H9 (cell line): ENCODE measurements at regions not wholly inside any gene's neighbourhood (a gene's known extent, or its start where the extent isn't known, plus 50 kb on each side); places are given as distances from the start of the nearest gene placed in this dataset.

ENCODE experiments used
- DNase-seq: peaks from one replicate; pipeline ENCODE4 v3.0.0-alpha.2; 2017
- H2AFZ ChIP-seq: one replicate; pipeline ENCODE4 v1.6.1; 2013; ENCODE audit warnings: mild to moderate bottlenecking, low read length, control low read depth, moderate library complexity
- H2AK5ac ChIP-seq: 2 replicates; pipeline ENCODE4 v1.6.1; 2013; ENCODE audit warnings: low read length, control low read depth, mixed read lengths; ENCODE audit not compliant: insufficient read length
- H2BK120ac ChIP-seq: one replicate; pipeline ENCODE4 v1.6.1; 2013; ENCODE audit warnings: low read depth, mild to moderate bottlenecking, low read length, control low read depth, inconsistent platforms; ENCODE audit not compliant: poor library complexity, severe bottlenecking
- H2BK12ac ChIP-seq: 2 replicates; pipeline ENCODE4 v1.6.1; 2013; ENCODE audit warnings: low read length, control low read depth, mixed read lengths, low read depth; ENCODE audit not compliant: insufficient read length
- H2BK15ac ChIP-seq: 2 replicates; pipeline ENCODE4 v1.6.1; 2013; ENCODE audit warnings: low read depth, low read length, control low read depth
- H2BK20ac ChIP-seq: one replicate; pipeline ENCODE4 v1.6.1; 2013; ENCODE audit warnings: low read depth, mild to moderate bottlenecking, low read length, control low read depth, inconsistent platforms; ENCODE audit not compliant: poor library complexity, severe bottlenecking
- H2BK5ac ChIP-seq: 2 replicates; pipeline ENCODE4 v1.6.1; 2013; ENCODE audit warnings: low read length, control low read depth, mixed read lengths; ENCODE audit not compliant: insufficient read length
- H3K14ac ChIP-seq: 2 replicates; pipeline ENCODE4 v1.6.1; 2013; ENCODE audit warnings: low read length, control low read depth; ENCODE audit not compliant: insufficient read depth
- H3K18ac ChIP-seq: 2 replicates; pipeline ENCODE4 v1.6.1; 2013; ENCODE audit warnings: low read depth, mild to moderate bottlenecking, mixed read lengths, low read length, control low read depth; ENCODE audit not compliant: insufficient read length
- H3K23ac ChIP-seq: 2 replicates; pipeline ENCODE4 v1.6.1; 2013; ENCODE audit warnings: low read length, control low read depth, mixed read lengths, low read depth; ENCODE audit not compliant: insufficient read length
- H3K23me2 ChIP-seq: 2 replicates; pipeline ENCODE4 v1.6.1; 2013; ENCODE audit warnings: low read depth, mild to moderate bottlenecking, mixed read lengths, low read length, control low read depth; ENCODE audit not compliant: insufficient read length, poor library complexity, severe bottlenecking
- H3K27ac ChIP-seq: 2 replicates; pipeline ENCODE4 v1.5.1; 2013; ENCODE audit warnings: low read length, control low read depth, mixed read lengths, low read depth; ENCODE audit not compliant: insufficient read length
- H3K27me3 ChIP-seq: 2 replicates; pipeline ENCODE4 v1.6.1; 2013; ENCODE audit warnings: low read length, control low read depth, inconsistent platforms; ENCODE audit not compliant: insufficient read depth
- H3K4ac ChIP-seq: 2 replicates; pipeline ENCODE4 v1.6.1; 2013; ENCODE audit warnings: low read depth, mild to moderate bottlenecking, control low read depth, inconsistent platforms, low read length, moderate library complexity
- H3K4me1 ChIP-seq: 2 replicates; pipeline ENCODE4 v1.6.1; 2013; ENCODE audit warnings: low read length, control low read depth, inconsistent platforms; ENCODE audit not compliant: insufficient read depth
- H3K4me2 ChIP-seq: 2 replicates; pipeline ENCODE4 v1.6.1; 2013; ENCODE audit warnings: low read length, control low read depth, mixed read lengths; ENCODE audit not compliant: insufficient read length, insufficient read depth
- H3K56ac ChIP-seq: 2 replicates; pipeline ENCODE4 v1.6.1; 2013; ENCODE audit warnings: low read depth, mild to moderate bottlenecking, mixed read lengths, low read length, control low read depth; ENCODE audit not compliant: insufficient read length
- H3K79me1 ChIP-seq: 2 replicates; pipeline ENCODE4 v1.6.1; 2013; ENCODE audit warnings: low read depth, mild to moderate bottlenecking, moderate library complexity, low read length, control low read depth, inconsistent platforms; ENCODE audit not compliant: insufficient read depth, poor library complexity, severe bottlenecking
- H3K79me2 ChIP-seq: 2 replicates; pipeline ENCODE4 v1.6.1; 2013; ENCODE audit warnings: low read length, control low read depth, inconsistent platforms; ENCODE audit not compliant: insufficient read depth
- H3K9ac ChIP-seq: 2 replicates; pipeline ENCODE4 v1.6.1; 2013; ENCODE audit warnings: low read length, control low read depth, mixed read lengths; ENCODE audit not compliant: insufficient read length; ENCODE audit errors: extremely low read depth
- H3K9me3 ChIP-seq: one replicate; pipeline ENCODE4 v1.6.1; 2013; ENCODE audit warnings: low read depth, low read length, inconsistent platforms; ENCODE audit not compliant: control insufficient read depth
- H3T11ph ChIP-seq: one replicate; pipeline ENCODE4 v1.6.1; 2013; ENCODE audit warnings: mild to moderate bottlenecking, low read length, control low read depth, inconsistent platforms
- H4K20me1 ChIP-seq: one replicate; pipeline ENCODE4 v1.6.1; 2013; ENCODE audit not compliant: control insufficient read depth, insufficient read length, insufficient read depth
- H4K5ac ChIP-seq: 2 replicates; pipeline ENCODE4 v1.6.1; 2013; ENCODE audit warnings: low read depth, mild to moderate bottlenecking, mixed read lengths, low read length, control low read depth; ENCODE audit not compliant: insufficient read length
- H4K8ac ChIP-seq: replicated peaks from 2 replicates; pipeline ENCODE4 v1.6.1; 2013; ENCODE audit warnings: low read length, control low read depth, mixed read lengths, low read depth; ENCODE audit not compliant: insufficient read length
- H4K91ac ChIP-seq: 2 replicates; pipeline ENCODE4 v1.6.1; 2013; ENCODE audit warnings: low read depth, mild to moderate bottlenecking, moderate library complexity, mixed read lengths, low read length, control low read depth; ENCODE audit not compliant: insufficient read length
- H3K27ac Mint-ChIP-seq, 3 experiments: 2 replicates in 2 of 3; 3 replicates in 1 of 3; pipeline ENCODE4 v1.8.0; 2020 to 2021; ENCODE audit warnings: mixed read lengths in 3 of 3, mild to moderate bottlenecking in 1 of 3, moderate library complexity in 1 of 3
- H3K27me3 Mint-ChIP-seq: 2 replicates; pipeline ENCODE4 v1.8.0; 2021; ENCODE audit warnings: low read depth, mild to moderate bottlenecking, moderate library complexity, mixed read lengths
- H3K36me3 Mint-ChIP-seq, 3 experiments: 2 replicates in 2 of 3; 3 replicates in 1 of 3; pipeline ENCODE4 v1.8.0; 2020 to 2021; ENCODE audit warnings: low read depth in 3 of 3, mixed read lengths in 3 of 3; ENCODE audit not compliant: insufficient read depth in 1 of 3
- H3K4me1 Mint-ChIP-seq, 2 experiments: 2 replicates each; pipeline ENCODE4 v1.8.0; 2020; ENCODE audit warnings: mixed read lengths in 2 of 2
- H3K4me3 Mint-ChIP-seq, 2 experiments: 2 replicates in 1 of 2; 3 replicates in 1 of 2; pipeline ENCODE4 v1.8.0; 2020 to 2021; ENCODE audit warnings: mild to moderate bottlenecking in 2 of 2, mixed read lengths in 2 of 2, moderate library complexity in 1 of 2
- H3K9me3 Mint-ChIP-seq, 2 experiments: 2 replicates in 1 of 2; 3 replicates in 1 of 2; pipeline ENCODE4 v1.8.0; 2020; ENCODE audit warnings: mild to moderate bottlenecking in 2 of 2, mixed read lengths in 2 of 2, moderate library complexity in 1 of 2
- WGBS: extraction: QIAGEN DNeasy Blood & Tissue Kit; methylation state at CpG from one replicate; pipeline ENCODE4 v1.1.7; 2013; ENCODE audit warnings: missing lambda C conversion rate, low lambda C conversion rate, mixed read lengths; ENCODE audit not compliant: insufficient read length; ENCODE audit errors: extremely low coverage; 5-methylcytosine and 5-hydroxymethylcytosine counted together
- TF ChIP-seq, protein P1 (sequence below): fragments of 200-600 bp; sonication (generic); conservative IDR thresholded peaks from 3 replicates; pipeline ENCODE4 v1.8.0; 2021; ENCODE audit warnings: antibody characterized with exemption, mild to moderate bottlenecking

DNA sequence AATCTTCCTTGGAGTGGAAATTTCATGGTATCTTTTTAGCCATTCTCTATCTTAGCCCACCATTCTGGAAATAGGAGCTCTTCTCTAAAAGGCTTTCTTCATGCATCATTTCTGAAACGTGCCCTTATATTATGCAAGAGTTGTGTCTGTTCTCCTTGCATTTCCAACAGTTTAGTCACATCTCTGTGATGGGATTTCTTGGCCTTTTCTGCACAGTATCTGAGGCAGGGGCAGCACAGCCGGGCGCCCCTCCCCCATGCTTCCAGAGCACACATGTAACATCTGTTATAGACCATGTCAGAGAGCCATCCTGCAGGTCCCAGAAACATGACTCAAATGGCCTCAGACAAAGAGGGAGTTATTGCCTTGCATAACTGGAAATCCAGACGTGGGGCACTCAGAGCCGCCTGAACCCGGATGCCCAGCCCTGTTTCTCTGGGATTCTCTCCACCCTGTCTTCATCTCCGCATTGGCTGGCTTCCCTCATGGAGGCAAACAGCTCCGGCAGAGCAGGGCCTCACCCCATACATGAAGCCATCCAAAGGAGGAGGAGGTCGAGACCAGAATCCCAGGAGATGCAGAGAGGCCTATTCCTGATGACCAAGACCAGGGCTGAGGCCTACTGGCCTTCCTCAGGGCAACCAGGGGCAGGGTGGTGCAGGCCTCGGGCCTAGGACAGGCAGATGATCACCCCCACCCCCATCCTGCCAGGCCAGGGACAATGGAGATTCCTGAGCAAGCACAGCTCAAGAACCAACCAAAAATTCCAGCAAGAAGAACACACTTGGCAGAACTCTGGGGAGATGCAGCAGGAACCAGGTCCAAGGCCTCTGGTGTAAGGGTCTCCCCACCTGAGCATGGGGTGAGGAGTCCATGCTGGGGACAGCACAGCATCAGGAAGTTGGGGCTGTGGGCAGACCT lies 61.3 kb downstream of the IGLL5 start:
- Histone ChIP-seq H3K4me1 (no peaks in the 10 kb centered on the region), H2AFZ (no peak overlapping the region), H3K9me3 (no peaks in the 10 kb centered on the region), H3K18ac (no peak overlapping the region), H2BK5ac (no peak overlapping the region), H4K91ac (no peak overlapping the region), H2AK5ac (no peak overlapping the region), H2BK120ac (no peak overlapping the region), H3K9ac (no peak overlapping the region), H3K56ac (no peak overlapping the region), H4K5ac (no peak overlapping the region), H2BK12ac (no peak overlapping the region), H3K79me2 (no peaks in the 10 kb centered on the region), H3K4me2 (no peak overlapping the region), H3K14ac (no peak overlapping the region), H3K27me3 (no peaks in the 10 kb centered on the region; the same call in 1 of the 2 replicates), H3K23ac (no peak overlapping the region), H3K79me1 (no peaks in the 10 kb centered on the region), H3K23me2 (peaks cover 2% of the 10 kb centered on the region), H2BK15ac (no peak overlapping the region), H3K4ac (no peak overlapping the region), H3T11ph (no peak overlapping the region), H4K20me1 (no peaks in the 10 kb centered on the region), H2BK20ac (no peak overlapping the region), H3K27ac (no peak overlapping the region), H4K8ac (no peak overlapping the region)
- Mint-ChIP-seq H3K4me1 (no peaks in the 10 kb centered on the region; a peak in 1 of 4 replicates), H3K9me3 (peaks cover 2% of the 10 kb centered on the region in 2 experiments; a peak in 1 of 5 replicates), H3K36me3 (no peaks in the 10 kb centered on the region), H3K4me3 (no peak overlapping the region), H3K27ac (no peak overlapping the region), H3K27me3 (peaks cover 98% of the 10 kb centered on the region)
- no peak for DNase-seq
- no CpG with 5 or more reads among the region's 10 CpGs for WGBS
- TF ChIP-seq, protein P1, sequence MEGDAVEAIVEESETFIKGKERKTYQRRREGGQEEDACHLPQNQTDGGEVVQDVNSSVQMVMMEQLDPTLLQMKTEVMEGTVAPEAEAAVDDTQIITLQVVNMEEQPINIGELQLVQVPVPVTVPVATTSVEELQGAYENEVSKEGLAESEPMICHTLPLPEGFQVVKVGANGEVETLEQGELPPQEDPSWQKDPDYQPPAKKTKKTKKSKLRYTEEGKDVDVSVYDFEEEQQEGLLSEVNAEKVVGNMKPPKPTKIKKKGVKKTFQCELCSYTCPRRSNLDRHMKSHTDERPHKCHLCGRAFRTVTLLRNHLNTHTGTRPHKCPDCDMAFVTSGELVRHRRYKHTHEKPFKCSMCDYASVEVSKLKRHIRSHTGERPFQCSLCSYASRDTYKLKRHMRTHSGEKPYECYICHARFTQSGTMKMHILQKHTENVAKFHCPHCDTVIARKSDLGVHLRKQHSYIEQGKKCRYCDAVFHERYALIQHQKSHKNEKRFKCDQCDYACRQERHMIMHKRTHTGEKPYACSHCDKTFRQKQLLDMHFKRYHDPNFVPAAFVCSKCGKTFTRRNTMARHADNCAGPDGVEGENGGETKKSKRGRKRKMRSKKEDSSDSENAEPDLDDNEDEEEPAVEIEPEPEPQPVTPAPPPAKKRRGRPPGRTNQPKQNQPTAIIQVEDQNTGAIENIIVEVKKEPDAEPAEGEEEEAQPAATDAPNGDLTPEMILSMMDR, result no peak
